ENCODE measurements at regions not wholly inside any gene's neighbourhood (a gene's known extent, or its start where the extent isn't known, plus 50 kb on each side); places are given as distances from the start of the nearest gene placed in this dataset.

- TF ChIP-seq CTCF (conservative IDR thresholded peaks at IDR 0.05; ENCODE audit: low read depth, low read length) (no peak), EZH2phosphoT487 (IDR thresholded peaks at IDR 0.05; ENCODE audit: borderline replicate concordance, low read length) (no peak)
Measured at GRCh38 chr6:43861212-43861894, 91.3 kb downstream of the VEGFA start.
